Progenitor cell of endocrine pancreas (in vitro differentiated cells): ENCODE measurements at regions not wholly inside any gene's neighbourhood (a gene's known extent, or its start where the extent isn't known, plus 50 kb on each side); places are given as distances from the start of the nearest gene placed in this dataset.

Experiments used
- DNase-seq: peaks from one replicate; pipeline ENCODE4 v3.0.0; 2021; ENCODE audit warnings: low spot score; ENCODE audit not compliant: unreplicated experiment
- H3K27ac Mint-ChIP-seq: 2 replicates; pipeline ENCODE4 v1.8.0; 2021; ENCODE audit warnings: mild to moderate bottlenecking, moderate library complexity, mixed read lengths
- H3K27me3 Mint-ChIP-seq: 2 replicates; pipeline ENCODE4 v1.8.0; 2021; ENCODE audit warnings: mixed read lengths
- H3K36me3 Mint-ChIP-seq: 2 replicates; pipeline ENCODE4 v1.8.0; 2022; ENCODE audit warnings: mixed read lengths; ENCODE audit not compliant: insufficient read depth
- H3K4me1 Mint-ChIP-seq: 2 replicates; pipeline ENCODE4 v1.8.0; 2021; ENCODE audit warnings: low read depth, mixed read lengths
- H3K4me3 Mint-ChIP-seq: 2 replicates; pipeline ENCODE4 v1.8.0; 2021; ENCODE audit warnings: low read depth, mild to moderate bottlenecking, moderate library complexity, mixed read lengths
- H3K9me3 Mint-ChIP-seq: 2 replicates; pipeline ENCODE4 v1.8.0; 2021; ENCODE audit warnings: low read depth, mixed read lengths
- TF ChIP-seq, protein P1 (sequence below): fragments of 200-600 bp; sonication (generic); IDR thresholded peaks from one replicate; pipeline ENCODE4 v1.5.0; 2021; ENCODE audit warnings: antibody characterized with exemption, mild to moderate bottlenecking; ENCODE audit not compliant: unreplicated experiment

DNA sequence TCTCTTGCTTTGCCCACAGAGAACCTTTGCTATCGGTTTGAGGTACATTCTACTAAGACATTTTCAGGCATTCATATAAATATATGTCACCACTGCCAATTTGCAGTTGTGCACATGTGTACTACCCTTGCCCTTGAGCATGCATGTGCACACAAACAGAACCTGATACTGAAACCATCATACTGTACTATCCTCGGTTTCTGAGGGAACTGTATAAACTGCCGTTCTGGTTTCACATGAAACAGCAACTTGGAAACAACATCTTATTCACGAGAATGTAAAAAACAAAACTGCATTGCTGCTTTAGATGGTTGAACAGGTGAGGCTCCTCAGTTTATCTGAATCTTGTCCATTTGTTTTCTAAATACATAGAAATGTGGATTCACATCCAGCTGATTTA is 151.2 kb upstream of the TMEM170B start:
- TF ChIP-seq, protein P1, sequence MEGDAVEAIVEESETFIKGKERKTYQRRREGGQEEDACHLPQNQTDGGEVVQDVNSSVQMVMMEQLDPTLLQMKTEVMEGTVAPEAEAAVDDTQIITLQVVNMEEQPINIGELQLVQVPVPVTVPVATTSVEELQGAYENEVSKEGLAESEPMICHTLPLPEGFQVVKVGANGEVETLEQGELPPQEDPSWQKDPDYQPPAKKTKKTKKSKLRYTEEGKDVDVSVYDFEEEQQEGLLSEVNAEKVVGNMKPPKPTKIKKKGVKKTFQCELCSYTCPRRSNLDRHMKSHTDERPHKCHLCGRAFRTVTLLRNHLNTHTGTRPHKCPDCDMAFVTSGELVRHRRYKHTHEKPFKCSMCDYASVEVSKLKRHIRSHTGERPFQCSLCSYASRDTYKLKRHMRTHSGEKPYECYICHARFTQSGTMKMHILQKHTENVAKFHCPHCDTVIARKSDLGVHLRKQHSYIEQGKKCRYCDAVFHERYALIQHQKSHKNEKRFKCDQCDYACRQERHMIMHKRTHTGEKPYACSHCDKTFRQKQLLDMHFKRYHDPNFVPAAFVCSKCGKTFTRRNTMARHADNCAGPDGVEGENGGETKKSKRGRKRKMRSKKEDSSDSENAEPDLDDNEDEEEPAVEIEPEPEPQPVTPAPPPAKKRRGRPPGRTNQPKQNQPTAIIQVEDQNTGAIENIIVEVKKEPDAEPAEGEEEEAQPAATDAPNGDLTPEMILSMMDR, result no peak
- H3K27ac Mint-ChIP-seq, result no peak overlapping the region
- H3K27me3 Mint-ChIP-seq, result peaks cover 20% of the 10 kb centered on the region
- H3K36me3 Mint-ChIP-seq, result no peaks in the 10 kb centered on the region
- H3K4me1 Mint-ChIP-seq, result no peaks in the 10 kb centered on the region
- no peak overlapping the region for H3K4me3 Mint-ChIP-seq
- DNase-seq, result no peak
- H3K9me3 Mint-ChIP-seq, result no peaks in the 10 kb centered on the region

DNA sequence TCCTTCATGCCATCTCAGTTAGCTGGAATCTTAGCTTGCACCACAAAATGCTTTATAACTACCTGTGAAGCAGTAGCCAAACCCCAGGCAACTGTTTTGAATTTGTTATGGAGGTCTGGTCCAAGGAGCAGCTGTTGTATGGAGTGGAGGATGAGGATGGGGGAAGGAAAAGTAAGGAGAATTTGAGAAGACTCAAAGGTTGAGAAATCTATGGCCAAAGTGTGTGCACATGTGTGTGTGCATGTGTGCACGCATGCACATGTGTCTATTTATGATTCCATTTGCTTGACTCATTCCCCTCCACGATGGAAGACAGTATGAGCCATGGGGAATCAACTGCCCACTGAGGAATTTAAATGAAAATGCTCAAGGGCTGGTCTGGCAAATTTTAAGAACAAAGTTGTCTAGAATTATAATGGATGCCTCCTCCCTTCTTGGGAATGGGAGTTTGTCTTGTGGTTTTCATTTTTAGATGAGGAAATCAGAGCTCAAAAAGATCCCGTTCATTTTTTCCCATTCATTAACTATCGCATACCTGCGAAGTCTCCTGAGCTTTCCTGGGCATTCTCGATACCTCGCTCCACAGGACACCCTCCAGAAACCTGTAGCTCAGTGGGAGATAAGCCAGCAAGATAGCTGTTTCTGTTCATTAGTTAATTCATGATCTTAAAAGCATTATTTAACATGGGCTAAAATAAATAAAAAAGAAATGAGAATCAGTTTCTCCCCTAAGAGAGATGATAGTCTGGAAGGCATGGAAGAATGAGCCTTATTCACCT is 152.3 kb upstream of the NEDD9 start:
- DNase-seq, result no peak
- Mint-ChIP-seq H3K9me3 (no peaks in the 10 kb centered on the region), H3K36me3 (no peaks in the 10 kb centered on the region), H3K4me3 (no peak overlapping the region), H3K4me1 (no peaks in the 10 kb centered on the region), H3K27me3 (peaks cover 23% of the 10 kb centered on the region), H3K27ac (no peak overlapping the region)
- TF ChIP-seq, protein P1, result no peak

DNA sequence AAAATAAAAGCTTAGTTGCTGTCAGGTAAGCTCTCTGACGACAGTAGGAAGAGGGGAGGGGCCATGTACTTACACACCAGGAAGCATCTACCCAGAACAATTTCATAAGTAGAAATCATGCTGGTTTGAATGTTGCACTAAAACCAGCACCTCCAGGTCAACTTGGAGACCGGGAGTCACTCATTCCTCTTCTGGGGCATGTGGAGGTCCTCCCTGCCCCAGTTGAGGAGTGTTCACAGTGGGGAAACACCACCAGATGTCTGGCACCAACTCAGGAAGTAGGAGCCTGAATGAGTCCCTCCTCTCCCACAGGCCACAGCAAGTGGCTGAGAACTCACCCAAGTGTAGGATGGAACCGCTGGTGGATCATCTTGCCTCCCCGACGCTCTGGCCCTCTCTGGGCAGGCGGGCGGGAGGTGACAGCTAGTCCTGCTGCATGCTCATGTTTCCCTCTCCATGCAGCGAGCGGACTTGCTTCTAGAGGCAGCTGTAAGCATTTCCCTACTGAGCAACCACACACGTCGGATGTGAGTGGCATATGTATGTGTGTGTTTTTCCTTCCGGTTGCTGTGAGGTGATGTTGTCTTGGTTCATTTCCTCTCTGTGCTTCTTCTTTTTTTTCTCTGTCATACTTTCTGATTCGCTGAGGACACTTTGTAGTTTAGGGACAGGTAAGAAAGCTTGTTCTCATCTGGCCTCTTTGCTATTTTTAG is 149.5 kb upstream of the NEDD9 start:
- DNase-seq, result no peak
- TF ChIP-seq, protein P1, result no peak
- Mint-ChIP-seq H3K4me3 (no peak overlapping the region), H3K27me3 (peaks cover 23% of the 10 kb centered on the region), H3K4me1 (no peaks in the 10 kb centered on the region), H3K36me3 (no peaks in the 10 kb centered on the region), H3K9me3 (no peaks in the 10 kb centered on the region), H3K27ac (no peak overlapping the region)

GRCh38 chr6:11380969-11381744 is 148.7 kb upstream of the NEDD9 start:
- H3K9me3 Mint-ChIP-seq, result no peaks in the 10 kb centered on the region
- TF ChIP-seq, protein P1, result no peak
- H3K27ac Mint-ChIP-seq, result no peak overlapping the region
- H3K27me3 Mint-ChIP-seq, result peaks cover 18% of the 10 kb centered on the region
- H3K36me3 Mint-ChIP-seq, result no peaks in the 10 kb centered on the region
- no peak overlapping the region for H3K4me3 Mint-ChIP-seq
- no peak for DNase-seq
- H3K4me1 Mint-ChIP-seq, result no peaks in the 10 kb centered on the region

GRCh38 chr6:11380549-11380948 is 148.1 kb upstream of the NEDD9 start:
- H3K27me3 Mint-ChIP-seq, result peaks cover 15% of the 10 kb centered on the region
- H3K27ac Mint-ChIP-seq, result no peak overlapping the region
- no peak overlapping the region for H3K4me3 Mint-ChIP-seq
- H3K36me3 Mint-ChIP-seq, result no peaks in the 10 kb centered on the region
- DNase-seq, result no peak
- H3K9me3 Mint-ChIP-seq, result no peaks in the 10 kb centered on the region
- TF ChIP-seq, protein P1, result no peak
- no peaks in the 10 kb centered on the region for H3K4me1 Mint-ChIP-seq
